OCI-LY7 (cell line): ENCODE measurements at regions not wholly inside any gene's neighbourhood (a gene's known extent, or its start where the extent isn't known, plus 50 kb on each side); places are given as distances from the start of the nearest gene placed in this dataset.

Experiments used
- BruUV-seq: library from RNA; stranded (reverse); fragments of 400-500 nt; replicated peaks from 2 replicates; lab custom pipeline; 2021; lab: Mats Ljungman, UMichigan
- CTCF ChIA-PET: fragments of 300-600 bp; sonication (Branson Sonifier 250); formaldehyde crosslinking; loops from one replicate; lab custom pipeline; 2022; ENCODE audit warnings: antibody characterized with exemption; ENCODE audit not compliant: unreplicated experiment; lab: Charles Lee
- POLR2A ChIA-PET: fragments of 300-600 bp; sonication (Branson Sonifier 250); formaldehyde crosslinking; loops from one replicate; lab custom pipeline; 2022; ENCODE audit warnings: antibody characterized with exemption; lab: Charles Lee
- DNase-seq: peaks from one replicate; pipeline ENCODE4 v3.0.0-alpha.2; 2015; ENCODE audit warnings: low spot score
- H2AFZ ChIP-seq: fragments of 200-600 bp; sonication (generic), shearing (Covaris generic); 2 replicates; pipeline ENCODE4 v1.6.1; 2014; ENCODE audit warnings: mild to moderate bottlenecking, antibody characterized with exemption, low read length, moderate library complexity
- H3K27ac ChIP-seq: fragments of 200-600 bp; sonication (generic); 2 replicates; pipeline ENCODE4 v1.5.1; 2014; ENCODE audit warnings: mixed run types, low read depth, mild to moderate bottlenecking, moderate library complexity, low read length, inconsistent platforms; ENCODE audit not compliant: poor library complexity, severe bottlenecking
- H3K36me3 ChIP-seq: fragments of 200-600 bp; sonication (generic); 2 replicates; pipeline ENCODE4 v1.6.1; 2014; ENCODE audit warnings: mild to moderate bottlenecking, antibody characterized with exemption, low read length, moderate library complexity, mixed read lengths; ENCODE audit not compliant: insufficient read depth
- H3K4me1 ChIP-seq: fragments of 200-600 bp; sonication (generic); 2 replicates; pipeline ENCODE4 v1.5.1; 2014; ENCODE audit warnings: mild to moderate bottlenecking, low read length; ENCODE audit not compliant: insufficient read depth, poor library complexity, severe bottlenecking
- H3K4me2 ChIP-seq: fragments of 200-600 bp; sonication (generic); 2 replicates; pipeline ENCODE4 v1.6.1; 2014; ENCODE audit warnings: mild to moderate bottlenecking, low read length
- H3K4me3 ChIP-seq: fragments of 200-600 bp; sonication (generic); 2 replicates; pipeline ENCODE4 v1.5.1; 2014; ENCODE audit warnings: mild to moderate bottlenecking, low read depth, low read length; ENCODE audit not compliant: poor library complexity, severe bottlenecking
- H3K79me2 ChIP-seq: fragments of 200-600 bp; sonication (generic); 2 replicates; pipeline ENCODE4 v1.6.1; 2016; ENCODE audit warnings: low read depth, mild to moderate bottlenecking, low read length, moderate library complexity, mixed read lengths; ENCODE audit not compliant: insufficient read depth
- H3K9me2 ChIP-seq: fragments of 200-600 bp; sonication (generic); 2 replicates; pipeline ENCODE4 v1.6.1; 2016; ENCODE audit warnings: mild to moderate bottlenecking, low read length, mixed read lengths; ENCODE audit not compliant: insufficient read depth
- H3K9me3 ChIP-seq: fragments of 200-600 bp; sonication (generic); 2 replicates; pipeline ENCODE4 v1.6.1; 2014; ENCODE audit warnings: mild to moderate bottlenecking, mixed run types, low read length, mixed read lengths
- H4K20me1 ChIP-seq: fragments of 200-600 bp; sonication (generic); 2 replicates; pipeline ENCODE4 v1.6.1; 2014; ENCODE audit warnings: mild to moderate bottlenecking, antibody characterized with exemption, low read length, moderate library complexity, mixed read lengths; ENCODE audit not compliant: insufficient read depth
- EZH2phosphoT487 ChIP-seq: fragments of 200-600 bp; sonication (generic); IDR thresholded peaks from 2 replicates; pipeline ENCODE4 v1.6.1; 2018; ENCODE audit warnings: low read depth, borderline replicate concordance, mild to moderate bottlenecking, mixed run types, antibody characterized with exemption, low read length, moderate library complexity, mixed read lengths
- intact Hi-C: fragments of 100-400 bp; cut with micrococcal nuclease; formaldehyde crosslinking; loops from one replicate; pipeline ENCODE4 v1.10.0; 2022; ENCODE audit not compliant: unreplicated experiment
- TF ChIP-seq, protein P1 (sequence below): fragments of 200-600 bp; sonication (generic); conservative IDR thresholded peaks from 2 replicates; pipeline ENCODE4 v1.5.1; 2014; ENCODE audit warnings: mild to moderate bottlenecking, antibody characterized with exemption, low read length, moderate library complexity, mixed read lengths

GRCh38 chr10:129394518-129395328, 72.3 kb upstream of the MGMT start:
- BruUV-seq: no TSS peak
- Histone ChIP-seq H3K9me3 (no peaks in the 10 kb centered on the region), H4K20me1 (no peaks in the 10 kb centered on the region), H3K27ac (no peak overlapping the region), H3K4me1 (no peaks in the 10 kb centered on the region), H3K4me3 (no peak overlapping the region), H3K9me2 (no peaks in the 10 kb centered on the region), H3K36me3 (no peaks in the 10 kb centered on the region), H2AFZ (no peak overlapping the region), H3K4me2 (no peak overlapping the region), H3K79me2 (no peaks in the 10 kb centered on the region)
- intact Hi-C loops: no loop called here
- POLR2A ChIA-PET: no interaction called here
- CTCF ChIA-PET: no interaction called here
- DNase-seq: no peak
- TF ChIP-seq, protein P1, sequence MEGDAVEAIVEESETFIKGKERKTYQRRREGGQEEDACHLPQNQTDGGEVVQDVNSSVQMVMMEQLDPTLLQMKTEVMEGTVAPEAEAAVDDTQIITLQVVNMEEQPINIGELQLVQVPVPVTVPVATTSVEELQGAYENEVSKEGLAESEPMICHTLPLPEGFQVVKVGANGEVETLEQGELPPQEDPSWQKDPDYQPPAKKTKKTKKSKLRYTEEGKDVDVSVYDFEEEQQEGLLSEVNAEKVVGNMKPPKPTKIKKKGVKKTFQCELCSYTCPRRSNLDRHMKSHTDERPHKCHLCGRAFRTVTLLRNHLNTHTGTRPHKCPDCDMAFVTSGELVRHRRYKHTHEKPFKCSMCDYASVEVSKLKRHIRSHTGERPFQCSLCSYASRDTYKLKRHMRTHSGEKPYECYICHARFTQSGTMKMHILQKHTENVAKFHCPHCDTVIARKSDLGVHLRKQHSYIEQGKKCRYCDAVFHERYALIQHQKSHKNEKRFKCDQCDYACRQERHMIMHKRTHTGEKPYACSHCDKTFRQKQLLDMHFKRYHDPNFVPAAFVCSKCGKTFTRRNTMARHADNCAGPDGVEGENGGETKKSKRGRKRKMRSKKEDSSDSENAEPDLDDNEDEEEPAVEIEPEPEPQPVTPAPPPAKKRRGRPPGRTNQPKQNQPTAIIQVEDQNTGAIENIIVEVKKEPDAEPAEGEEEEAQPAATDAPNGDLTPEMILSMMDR: no peak
- no peak for TF ChIP-seq EZH2phosphoT487

DNA sequence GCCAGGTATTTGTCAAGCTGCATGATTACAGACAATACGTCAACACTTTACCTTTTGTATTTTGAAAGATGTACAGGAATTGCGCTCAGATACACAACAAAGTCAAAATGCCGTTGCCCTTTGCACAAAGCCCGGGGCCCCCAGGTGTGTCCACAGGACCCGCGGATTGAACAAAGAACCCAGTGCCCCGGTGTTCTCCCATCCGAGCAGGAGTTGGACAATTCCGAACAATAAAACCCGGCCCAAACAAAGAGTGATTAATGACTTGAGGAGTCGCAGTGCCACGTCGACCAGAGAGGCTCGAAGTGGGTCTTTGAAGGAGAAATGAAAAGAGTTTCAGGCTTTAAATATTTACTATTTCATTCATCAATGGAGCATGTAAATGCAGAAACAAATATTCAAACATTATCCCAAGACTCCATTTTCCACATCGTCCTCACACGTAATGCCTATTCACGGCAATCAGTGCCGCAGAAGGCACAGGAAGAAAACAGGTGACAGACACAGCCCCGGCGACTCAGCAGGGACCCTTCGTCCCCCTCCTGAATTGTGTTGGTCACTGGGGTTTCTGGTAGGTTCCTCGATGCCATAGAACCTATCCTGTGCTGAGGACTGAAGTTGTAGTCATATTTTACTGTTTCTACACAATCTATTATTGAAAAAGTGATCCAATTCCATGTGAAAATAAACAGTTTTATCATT, 70.9 kb upstream of the MGMT start:
- no TSS peak for BruUV-seq
- ChIA-PET POLR2A (no interaction called here), CTCF (no interaction called here)
- TF ChIP-seq EZH2phosphoT487: no peak
- TF ChIP-seq, protein P1: no peak
- intact Hi-C loops: no loop called here
- Histone ChIP-seq H3K4me1 (no peaks in the 10 kb centered on the region), H3K27ac (no peak overlapping the region), H3K9me3 (no peaks in the 10 kb centered on the region), H3K4me2 (no peak overlapping the region), H4K20me1 (no peaks in the 10 kb centered on the region), H3K4me3 (no peak overlapping the region), H3K9me2 (no peaks in the 10 kb centered on the region), H3K79me2 (no peaks in the 10 kb centered on the region), H3K36me3 (no peaks in the 10 kb centered on the region), H2AFZ (no peak overlapping the region)
- no peak for DNase-seq
